ENCODE measurements at regions not wholly inside any gene's neighbourhood (a gene's known extent, or its start where the extent isn't known, plus 50 kb on each side); places are given as distances from the start of the nearest gene placed in this dataset.
"Not testable (repeated sequence)": the region's sequence is repeated elsewhere in the genome, so short reads cannot be mapped to it uniquely, and the experiment has no call there.

DNA sequence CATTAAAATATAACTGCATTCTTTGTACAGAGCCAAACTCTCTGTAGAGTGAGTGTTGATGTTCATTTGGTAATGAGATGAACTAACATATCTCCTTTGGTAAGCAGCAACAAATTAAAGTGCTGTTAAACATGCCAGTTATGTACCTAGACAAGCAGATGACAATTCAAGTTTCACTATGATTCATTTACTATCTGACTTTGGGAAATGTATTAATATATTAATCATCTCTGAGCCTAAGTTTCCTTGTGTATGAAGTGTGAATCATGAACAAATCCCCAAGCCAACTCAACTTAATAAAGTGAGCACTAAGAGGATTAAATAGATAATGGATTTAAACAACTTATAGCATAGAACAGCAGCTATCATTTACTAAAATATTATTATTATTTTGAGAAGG is 1044.2 kb downstream of the GLUD2 start:
- no peak for DNase-seq

GRCh38 chrX:122092360-122092759 is 1045.0 kb downstream of the GLUD2 start:
- no peak for DNase-seq

GRCh38 chrX:122092978-122093377 is 1045.6 kb downstream of the GLUD2 start:
- DNase-seq, result no peak

DNA sequence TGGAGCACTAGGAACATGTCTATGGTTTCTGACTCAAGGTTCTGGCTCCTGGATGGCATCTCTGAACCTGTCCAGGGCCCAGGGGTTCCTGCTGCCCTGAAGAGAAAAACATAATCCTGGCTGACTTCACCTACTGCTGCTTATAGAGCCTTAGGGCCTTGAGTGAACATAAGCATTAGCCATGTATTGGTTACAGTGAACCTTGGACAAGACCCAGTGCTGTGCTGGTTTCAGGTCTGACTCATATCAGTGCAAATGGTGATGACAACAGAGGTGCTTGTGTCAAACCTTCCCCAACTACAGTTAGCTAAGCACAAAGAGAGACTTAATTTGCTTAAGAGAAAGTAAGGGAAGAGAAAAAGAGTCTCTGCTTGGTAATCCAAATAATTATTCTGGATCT is 1047.2 kb downstream of the GLUD2 start:
- DNase-seq, result no peak

- DNase-seq, result no peak
Observed at GRCh38 chrX:122113376-122113775, 1066.0 kb downstream of the GLUD2 start.

DNA sequence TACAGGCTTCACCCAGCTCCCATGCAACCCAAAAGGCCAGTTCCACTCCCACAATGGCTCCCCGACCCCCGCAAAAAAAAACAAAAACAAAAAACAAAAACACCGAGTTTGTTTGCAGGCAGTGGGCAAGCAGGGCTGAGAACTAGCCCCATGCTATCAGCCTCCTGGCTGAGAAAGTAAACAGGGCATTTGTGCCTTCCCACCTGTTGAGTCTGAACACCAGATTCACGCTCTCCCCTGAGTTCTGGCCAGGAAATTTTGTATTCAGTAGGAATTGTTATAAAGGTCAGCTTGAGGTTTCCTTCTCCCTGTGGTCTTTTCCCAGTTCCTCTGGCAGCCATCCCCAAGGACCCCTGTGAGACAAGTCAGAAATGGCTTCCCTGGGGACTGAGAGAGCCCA is 1066.5 kb downstream of the GLUD2 start:
- no peak for DNase-seq

DNA sequence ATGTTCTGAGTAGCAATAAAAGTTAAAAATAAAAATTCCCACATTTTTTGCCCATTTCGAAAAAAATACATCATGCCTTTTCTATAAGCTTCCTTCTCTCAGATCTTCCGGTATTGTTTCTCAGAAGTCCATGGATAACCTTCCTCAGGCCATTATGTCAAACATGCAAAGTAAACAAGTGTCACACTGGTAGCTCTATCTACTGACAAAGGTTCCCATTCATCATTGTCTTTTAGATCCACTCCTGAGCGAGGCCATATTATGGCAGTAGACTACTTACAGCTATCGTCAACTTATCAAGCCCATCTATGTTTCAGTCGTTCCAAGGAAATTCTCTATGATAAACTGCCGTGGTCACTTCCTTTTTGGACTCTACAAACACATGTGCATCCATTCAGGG is 1068.2 kb downstream of the GLUD2 start:
- no peak for DNase-seq

DNA sequence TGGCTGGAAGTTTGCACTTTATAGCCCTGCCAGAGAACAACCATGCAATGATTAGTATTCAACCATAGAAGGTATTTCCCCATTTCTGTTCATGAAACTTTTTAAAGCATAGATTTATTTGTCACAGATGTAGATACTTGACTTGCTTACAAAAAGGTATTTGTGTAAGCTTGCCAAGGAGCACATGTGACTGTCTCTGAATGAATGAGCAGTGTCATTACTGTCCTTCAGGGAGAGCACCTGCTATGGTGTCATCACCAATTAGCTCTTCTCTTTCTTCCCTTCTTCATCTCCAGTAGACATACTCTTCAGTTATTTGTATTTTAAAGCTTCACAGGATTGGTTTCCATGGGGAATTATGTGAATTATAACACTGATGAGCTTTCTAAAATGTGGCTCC is 1064.7 kb upstream of the GRIA3 start:
- no peak for DNase-seq

DNA sequence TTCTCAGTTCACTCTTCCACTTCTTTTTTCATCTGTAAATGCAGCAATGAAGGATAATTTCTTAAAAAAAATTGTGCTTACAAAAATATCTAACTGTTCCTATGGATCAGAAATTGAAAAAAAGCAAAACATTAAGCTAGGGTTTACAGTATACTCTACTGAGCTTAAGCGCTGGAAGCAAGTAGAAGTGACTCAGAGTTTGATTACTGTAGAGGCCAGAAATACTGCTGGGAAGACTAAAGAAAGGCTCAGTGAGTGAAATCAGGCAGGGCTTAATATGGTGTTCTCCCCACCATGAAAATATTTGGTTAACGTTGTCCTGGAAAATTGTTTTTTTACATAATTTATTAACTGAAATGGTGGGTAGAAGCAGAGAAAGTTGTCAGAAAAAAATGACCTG is 1061.8 kb upstream of the GRIA3 start:
- DNase-seq, result no peak

GRCh38 chrX:122133478-122133877 is 1050.6 kb upstream of the GRIA3 start:
- no peak for DNase-seq

DNA sequence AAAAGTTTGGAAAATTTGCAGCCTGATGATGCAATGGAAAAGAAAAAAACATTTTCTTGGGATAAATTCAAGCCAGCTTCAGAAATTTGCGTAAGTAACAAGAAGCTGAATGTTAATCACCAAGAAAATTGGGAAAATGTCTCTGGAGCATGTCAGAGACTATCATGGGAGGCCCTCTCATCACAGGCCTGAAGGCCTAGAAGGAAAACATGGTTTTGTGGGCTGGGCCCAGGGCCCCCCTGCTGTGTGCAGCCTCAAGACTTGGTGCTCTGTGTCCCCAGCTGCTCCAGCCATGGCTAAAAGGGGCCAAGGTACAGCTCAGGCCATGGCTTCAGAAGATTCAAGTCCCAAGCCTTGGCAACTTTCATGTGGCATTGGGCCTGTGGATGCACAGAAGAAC is 1049.8 kb upstream of the GRIA3 start:
- DNase-seq, result no peak

DNA sequence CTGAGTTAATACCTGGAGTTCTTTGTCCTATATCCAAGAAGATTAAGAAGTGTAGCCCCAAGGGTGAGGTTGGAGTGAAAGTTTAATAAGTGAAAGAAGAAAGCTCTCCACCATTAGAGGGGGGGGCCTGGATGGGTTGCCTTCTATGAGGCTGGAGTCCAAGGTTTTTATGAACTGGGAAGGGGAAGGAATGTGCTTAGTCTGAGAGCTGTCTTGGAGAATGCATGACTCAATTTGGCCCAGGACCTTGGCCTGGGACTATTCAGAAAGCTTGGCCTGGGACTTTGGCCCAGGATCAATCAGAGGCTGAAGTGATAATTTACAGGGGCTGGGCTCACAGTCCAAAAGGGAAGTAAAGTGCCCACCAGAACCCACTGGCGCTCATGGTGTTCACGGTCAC is 1049.0 kb upstream of the GRIA3 start:
- DNase-seq, result no peak

GRCh38 chrX:122140219-122140618 is 1043.9 kb upstream of the GRIA3 start:
- DNase-seq, result not testable (repeated sequence)

DNA sequence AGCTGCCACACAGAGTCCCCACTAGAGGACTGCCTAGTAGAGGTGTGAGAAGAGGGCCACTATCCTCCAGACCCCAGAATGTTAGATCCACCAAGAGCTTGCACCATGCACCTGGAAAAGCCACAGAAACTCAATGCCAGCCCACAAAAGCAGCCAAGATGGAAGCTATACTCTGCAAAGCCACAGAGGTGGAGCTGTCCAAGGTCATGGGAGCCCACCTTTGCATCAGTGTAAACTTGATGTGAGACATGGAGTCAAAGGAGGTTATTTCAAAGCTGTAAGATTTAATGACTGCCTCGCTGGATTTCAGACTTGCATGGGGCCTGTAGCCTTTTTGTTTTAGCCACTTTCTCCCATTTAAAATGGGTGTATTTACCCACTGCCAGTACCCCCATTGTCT is 1030.1 kb upstream of the GRIA3 start:
- no peak for DNase-seq

DNA sequence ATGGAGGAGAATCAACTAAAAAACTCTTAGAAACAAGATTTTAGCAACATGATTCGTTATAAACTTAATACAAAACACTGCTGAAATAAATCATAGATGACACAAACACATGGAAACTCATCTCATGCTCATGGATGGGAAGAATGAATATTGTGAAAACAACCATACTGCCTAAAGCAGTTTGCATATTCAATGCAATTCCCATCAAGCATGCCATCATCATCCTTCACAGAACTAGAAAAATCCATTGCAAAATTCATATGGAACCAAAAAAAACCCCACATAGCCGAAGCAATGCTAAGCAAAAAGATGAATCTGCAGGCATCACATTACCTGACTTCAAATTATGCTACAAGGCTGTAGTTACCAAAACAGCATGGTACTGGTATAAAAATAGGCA is 1015.8 kb upstream of the GRIA3 start:
- no peak for DNase-seq

DNA sequence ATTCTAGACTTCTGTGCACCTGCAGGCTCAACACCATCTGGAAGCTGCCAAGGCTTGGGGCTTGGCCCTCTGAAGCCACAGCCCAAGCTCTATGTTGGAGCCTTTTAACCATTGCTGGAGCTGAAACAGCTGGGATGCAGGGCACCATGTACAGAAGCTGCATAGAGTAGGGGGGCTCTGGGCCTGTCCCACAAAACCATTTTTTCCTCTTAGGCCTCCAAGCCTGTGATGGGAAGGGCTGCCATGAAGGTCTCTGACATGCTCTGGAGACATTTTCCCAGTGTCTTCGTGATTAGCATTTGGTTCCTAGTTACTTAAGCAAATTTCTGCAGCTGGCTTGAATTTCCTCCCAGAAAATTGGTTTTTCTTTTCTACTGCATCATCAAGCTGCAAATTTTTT is 999.3 kb upstream of the GRIA3 start:
- no peak for DNase-seq

DNA sequence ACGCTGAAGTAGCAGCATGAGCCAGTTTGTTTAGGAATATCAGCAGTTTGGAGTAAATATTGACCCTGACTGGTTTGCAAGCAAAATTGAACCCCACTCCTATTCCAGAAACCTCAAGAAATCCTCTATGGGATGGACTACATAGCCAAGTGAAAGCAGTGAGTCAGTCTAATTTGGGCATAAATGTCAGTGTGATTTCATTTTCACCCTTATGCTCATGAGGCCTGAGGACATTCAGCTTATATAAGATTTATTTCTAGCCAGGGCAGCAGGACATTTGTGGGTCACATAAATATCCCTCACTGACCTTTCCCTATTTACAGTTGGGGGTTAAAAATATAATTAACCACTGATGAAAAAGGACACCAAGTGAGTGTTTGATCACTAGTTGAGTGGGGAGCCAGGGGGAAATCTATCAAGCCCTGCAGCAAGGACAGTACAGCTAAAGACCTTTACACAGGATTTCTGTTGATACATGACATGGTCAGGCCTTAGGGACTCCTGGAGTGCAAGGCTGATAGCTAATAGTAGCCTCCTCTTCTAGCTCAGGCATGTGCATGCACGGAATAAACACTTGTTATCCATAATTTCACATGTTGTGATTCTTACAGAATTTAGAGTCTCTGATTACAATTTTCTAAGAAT is 996.9 kb upstream of the GRIA3 start:
- no peak for DNase-seq

- no peak for DNase-seq
Observed at GRCh38 chrX:122188751-122189150, 995.3 kb upstream of the GRIA3 start.

GRCh38 chrX:122196343-122196742 is 987.7 kb upstream of the GRIA3 start:
- DNase-seq, result no peak

- no peak for DNase-seq
Observed at GRCh38 chrX:122203399-122203798, 980.7 kb upstream of the GRIA3 start.

DNA sequence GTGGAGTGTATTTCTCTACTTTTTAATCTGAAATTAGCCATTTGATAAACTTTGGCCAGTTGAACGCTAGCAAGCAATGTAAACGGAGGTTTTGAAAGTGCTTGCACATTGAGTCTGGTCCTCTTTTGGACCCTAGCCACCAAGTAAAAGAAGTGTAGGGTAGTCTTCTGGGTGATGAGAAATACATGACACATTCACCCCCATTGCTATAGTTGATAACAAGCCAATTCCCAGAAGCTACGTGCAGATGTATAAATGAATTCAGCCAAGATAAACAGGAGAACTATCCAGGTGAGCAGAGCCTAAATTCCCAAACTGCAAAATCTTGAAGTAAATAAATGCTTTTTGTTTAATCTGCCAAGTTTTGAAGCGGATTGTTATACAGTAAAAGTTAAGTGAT is 965.4 kb upstream of the GRIA3 start:
- no peak for DNase-seq

DNA sequence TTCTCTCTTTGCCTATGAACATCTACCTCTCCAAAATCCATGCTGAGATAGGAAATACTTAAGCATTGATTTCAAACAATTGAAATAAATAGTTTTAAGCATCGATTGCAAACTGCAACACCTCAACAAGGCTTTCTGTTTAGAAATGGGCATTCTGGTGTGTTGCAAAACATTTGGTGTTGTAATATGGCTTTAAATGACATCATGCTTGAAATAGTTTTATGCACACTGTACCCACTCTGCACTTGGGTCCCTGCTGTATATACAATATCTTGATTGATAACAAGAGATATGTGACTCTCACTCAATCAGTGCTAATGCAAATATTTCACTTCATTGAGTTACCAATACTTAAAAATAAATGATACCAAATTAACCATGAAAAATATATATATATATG is 964.9 kb upstream of the GRIA3 start:
- no peak for DNase-seq

GRCh38 chrX:122219735-122220134 is 964.3 kb upstream of the GRIA3 start:
- no peak for DNase-seq

- DNase-seq, result no peak
Observed at GRCh38 chrX:122220644-122221373, 963.3 kb upstream of the GRIA3 start.

DNA sequence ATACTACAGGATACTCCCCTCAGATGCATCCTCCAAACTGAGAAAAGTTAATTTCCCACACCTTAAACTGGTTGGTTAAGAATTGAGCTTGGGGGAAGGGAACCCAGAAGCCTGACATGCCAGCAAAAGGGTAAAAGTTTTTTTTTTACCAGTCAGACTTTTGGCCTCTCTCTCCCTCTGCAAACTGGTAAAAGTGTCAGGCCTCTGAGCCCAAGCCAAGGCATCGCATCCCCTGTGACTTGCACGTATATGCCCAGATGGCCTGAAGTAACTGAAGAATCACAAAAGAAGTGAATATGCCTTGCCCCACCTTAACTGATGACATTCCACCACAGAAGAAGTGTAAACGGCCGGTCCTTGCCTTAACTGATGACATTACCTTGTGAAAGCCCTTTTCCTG is 962.3 kb upstream of the GRIA3 start:
- DNase-seq, result not testable (repeated sequence)

Measured in activated T-cell treated with anti-CD3 and anti-CD28 coated beads, Interleukin-2, amount 50 U/mL, for 48 hours (primary cell).